HG03558 (cell line): ENCODE measurements at regions not wholly inside any gene's neighbourhood (a gene's known extent, or its start where the extent isn't known, plus 50 kb on each side); places are given as distances from the start of the nearest gene placed in this dataset.
"Not testable (repeated sequence)": the region's sequence is repeated elsewhere in the genome, so short reads cannot be mapped to it uniquely, and the experiment has no call there.

Experiments used
- ATAC-seq: cut with Tn5 transposase; IDR thresholded peaks from one replicate; pipeline ENCODE4 v1.9.1; 2021; ENCODE audit warnings: moderate number of reproducible peaks; ENCODE audit not compliant: unreplicated experiment; ENCODE audit errors: extremely low read depth

DNA sequence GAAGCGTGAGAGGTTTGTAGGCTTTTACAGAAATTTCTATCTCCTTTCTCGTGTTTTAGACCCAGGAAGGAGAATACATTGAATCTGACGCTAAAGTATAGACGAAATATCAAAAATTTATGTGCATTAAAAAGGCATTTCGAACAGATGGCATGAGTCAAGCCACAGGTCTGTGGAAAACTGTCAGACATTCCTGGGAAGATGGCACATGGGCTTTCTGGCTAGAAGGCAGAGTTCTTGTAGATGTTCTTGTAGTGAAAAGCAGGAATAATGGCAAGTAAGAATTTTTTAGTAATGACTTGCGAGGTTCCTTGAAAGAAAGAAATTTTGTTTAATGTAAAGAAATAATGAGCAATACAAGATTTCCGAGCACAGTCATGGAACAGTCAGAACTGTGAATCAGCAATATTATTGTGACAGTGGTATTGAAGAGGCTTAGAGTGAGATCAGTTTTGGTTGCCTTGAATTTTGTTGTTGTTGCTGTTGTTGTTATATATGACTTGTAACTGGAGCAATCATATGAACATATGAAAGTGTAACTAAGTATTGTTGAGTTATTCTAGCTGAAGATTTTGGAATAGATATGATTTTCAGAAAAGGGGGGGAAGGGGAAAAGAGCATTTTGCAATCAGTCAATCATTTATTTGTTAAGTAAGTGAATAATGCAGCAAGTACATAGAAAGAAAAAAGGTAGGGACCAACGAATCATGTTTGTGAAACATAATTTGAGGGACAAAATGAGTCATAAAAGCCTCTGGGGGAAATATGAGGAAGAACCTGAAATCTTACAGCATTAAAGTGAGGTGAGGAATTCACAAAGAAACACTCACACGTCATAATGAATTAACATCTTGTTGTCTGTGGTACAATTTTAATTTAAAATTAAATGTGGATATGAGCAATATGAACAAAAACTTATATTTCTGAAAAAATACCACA, 339.0 kb upstream of the CTNND2 start:
- no peak for ATAC-seq

DNA sequence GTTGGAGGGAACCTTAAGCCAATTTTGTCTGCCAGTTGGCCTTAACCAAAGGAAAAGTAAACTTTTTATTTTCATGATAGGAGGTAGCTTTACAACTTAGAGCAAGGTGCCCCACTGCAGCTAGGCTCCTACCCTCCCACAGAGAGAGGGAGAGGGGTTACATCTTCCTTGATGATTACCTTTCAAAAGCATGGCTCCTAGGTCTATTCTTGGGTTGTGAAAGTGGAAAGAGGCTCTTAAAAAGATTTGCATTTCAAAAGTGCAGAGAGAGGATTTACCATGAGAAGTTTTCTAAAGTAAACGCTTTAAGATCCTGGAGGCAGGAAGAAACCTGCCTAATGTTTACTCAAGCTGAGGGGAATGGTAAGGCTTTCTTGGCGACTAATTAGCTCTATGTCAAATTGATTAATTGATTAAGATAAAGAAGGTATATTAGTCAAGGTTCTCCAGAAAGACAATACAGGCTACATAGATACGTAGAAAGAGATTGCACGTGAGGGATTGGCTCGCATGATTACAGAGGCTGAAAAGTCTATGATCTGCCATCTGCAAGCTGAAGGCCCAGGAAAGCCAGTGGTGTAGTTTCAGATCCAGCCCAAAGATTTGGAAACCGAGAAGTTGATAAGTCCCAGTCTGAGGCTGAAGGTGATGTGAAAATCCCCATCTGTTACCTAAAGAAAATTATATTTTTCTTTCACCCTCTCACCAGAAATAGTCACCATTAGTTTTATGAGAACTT, 333.8 kb upstream of the CTNND2 start:
- ATAC-seq = no peak

DNA sequence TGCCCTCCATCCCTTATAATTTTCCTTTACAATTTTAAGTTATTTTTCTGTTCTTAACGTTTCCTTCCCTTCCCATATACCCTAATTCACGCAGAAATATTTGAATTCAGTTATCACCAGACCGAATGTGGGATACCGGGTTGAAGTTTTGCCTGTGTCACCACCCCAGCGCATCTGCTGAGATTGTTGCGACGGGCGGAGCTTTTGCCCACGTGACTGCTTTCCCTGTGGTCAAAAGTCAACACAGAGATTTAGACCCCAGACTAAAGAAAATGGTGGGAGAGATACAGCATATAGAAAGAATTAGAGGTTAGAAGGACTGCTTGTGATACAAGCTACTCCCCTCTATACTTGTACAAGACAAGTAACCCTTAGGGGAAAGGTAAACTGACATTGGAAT, 326.4 kb upstream of the CTNND2 start:
- no peak for ATAC-seq

DNA sequence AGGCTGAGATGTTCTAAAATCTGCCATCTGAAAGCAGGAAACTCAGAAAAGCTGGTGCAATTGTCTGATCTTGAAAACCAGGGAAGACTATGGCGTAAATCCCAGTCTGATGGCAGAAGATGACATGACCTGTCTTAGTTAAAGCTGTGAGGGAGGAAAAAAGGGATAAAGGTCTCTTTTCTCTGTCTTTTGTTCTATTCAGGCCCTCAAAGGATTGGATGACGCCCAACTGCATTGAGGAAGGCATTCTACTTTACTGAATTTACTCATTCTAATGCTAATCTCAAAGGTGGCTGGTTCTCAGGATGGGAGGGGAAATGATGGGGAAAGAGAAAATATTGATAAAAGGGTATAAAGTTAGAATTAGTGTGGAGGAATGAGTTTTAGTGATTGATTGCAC, 312.8 kb upstream of the CTNND2 start:
- ATAC-seq = no peak

DNA sequence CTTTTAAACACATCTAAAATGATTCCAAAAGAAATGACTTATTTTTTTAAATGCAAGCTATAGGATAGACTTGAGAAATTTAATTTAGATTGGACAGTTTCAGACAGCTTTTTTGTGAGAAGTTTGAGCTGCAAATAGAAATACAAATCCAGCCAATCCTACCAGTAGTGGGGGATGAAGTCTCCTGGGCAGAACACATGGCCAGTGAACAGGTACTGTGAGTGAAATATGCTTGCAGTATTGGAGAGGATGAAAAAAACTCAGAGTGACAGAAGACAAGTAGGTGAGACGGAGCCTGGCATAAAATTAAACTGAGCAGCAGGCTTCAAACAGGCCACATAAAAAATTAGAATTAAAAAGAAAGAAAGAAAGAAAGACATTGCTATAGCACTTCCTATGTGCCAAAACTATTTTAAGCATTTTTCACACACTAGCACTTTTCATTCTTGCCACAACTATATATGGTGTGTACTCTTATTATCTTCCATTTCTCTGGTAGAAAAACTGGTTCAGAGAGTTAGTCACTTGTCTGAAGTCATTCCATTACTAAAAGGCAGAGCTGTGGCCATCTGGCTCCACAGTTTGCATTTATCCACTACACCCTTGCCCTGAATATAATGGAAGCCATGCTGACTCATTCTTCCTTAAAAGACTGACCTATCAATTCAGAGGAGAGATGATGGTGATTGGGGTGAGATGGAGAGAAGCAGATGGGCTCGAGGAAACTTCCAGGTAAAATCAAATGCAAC, 310.2 kb upstream of the CTNND2 start:
- ATAC-seq = no peak

DNA sequence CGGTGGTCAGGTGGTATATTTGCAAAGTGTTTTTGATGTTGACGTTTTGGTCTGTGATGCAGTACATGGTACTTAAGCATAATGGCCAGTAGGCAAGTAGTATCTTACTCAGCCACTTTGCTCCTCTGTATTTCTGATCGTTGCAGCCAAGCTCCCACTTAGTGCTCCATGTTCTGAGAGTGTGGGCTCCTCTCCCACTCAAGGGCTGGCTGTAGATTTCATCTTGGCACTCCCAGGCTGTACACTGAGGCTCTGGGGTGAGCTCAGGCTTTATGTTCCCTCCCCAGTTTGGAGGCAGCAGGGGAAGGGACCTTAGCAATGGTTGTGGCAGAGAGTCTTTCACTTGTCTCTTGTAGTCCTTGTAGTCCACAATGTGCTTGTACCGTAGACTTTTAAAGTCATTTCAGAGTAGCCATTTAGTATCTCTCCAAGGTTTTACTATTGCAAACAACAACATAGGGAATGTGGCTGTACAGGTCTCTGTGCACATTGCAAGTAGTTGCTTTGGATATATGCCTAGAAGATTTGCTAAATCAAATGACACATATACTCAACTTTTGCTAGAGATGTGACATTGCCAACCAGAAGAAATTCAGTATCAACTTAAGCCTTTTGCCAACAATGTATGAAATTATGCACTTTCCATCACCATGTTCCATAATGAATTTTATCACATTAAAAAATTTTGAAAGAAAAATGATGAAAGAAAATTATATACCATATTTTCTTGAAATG, 304.3 kb upstream of the CTNND2 start:
- no peak for ATAC-seq

DNA sequence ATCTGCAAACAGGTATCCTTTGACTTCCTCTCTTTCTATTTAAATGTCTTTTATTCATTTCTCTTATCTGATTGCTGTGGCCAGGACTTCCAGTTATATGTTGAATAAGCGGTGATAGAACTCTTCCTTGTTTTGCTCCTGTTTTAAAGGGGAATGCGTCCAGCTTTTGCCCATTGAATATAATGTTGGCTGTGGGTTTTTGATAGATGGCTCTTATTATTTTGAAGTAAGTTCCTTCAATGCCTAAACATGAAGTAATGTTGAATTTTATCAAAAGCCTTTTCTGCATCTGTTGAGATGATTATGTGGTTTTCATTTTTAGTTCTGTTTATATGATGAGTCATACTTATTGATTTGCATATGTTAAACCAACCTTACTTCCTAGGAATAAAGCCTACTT, 300.5 kb upstream of the CTNND2 start:
- no peak for ATAC-seq

DNA sequence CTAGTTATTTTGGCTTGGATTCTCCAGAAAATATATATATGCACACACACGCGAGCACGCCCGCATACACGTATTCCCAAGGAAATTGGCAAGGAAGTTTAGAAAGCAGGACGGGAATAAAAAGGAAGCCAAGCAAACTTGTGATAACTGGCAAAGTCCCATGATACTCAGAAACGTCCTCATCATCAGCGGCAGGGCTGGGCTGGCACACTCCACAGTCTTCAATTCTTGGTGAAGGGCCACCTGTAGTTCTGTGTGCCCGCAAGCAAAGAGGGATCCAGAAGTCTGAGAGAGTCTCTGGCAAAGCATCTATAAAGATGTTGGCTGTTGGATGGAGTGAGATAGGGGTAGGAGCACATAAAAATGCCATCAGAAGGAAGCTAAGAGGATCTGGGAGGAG, 289.3 kb upstream of the CTNND2 start:
- no peak for ATAC-seq

DNA sequence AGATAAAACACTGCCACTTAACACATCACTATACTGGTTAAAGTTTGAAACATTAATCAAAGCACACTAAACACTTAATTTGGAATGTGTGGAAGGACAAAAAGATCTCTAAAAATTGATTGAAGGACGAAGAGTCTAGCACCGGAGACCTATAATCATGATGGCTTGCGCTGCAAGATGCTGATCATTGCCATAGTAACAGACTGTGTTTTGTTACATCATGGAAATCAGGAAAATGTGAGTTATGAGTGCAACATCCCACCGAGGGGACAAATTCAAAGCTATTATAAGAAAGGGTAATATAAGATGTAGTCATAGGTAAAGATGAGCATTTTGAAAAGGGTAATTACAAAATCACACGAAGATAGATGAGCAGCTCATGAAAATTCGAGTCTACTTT, 278.8 kb upstream of the CTNND2 start:
- ATAC-seq = no peak

DNA sequence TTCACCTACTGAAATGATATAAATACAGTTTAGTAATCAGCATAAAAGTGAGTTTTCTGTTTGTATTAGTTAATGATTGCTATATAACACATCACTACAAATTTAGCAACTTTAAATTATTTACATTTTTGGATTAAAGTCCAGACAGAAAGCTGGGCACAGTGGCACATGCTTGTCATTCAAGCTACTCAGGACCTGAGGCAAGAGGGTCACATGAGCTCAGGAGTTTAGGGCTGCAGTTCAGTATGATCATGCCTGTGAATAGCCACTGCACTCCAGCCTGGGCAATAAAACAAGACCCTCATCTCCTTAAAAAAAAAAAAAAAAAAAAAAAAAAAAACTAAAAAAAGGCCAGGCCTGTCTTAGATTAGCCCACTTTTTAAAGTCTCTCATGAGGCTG, 273.6 kb upstream of the CTNND2 start:
- ATAC-seq = no peak

DNA sequence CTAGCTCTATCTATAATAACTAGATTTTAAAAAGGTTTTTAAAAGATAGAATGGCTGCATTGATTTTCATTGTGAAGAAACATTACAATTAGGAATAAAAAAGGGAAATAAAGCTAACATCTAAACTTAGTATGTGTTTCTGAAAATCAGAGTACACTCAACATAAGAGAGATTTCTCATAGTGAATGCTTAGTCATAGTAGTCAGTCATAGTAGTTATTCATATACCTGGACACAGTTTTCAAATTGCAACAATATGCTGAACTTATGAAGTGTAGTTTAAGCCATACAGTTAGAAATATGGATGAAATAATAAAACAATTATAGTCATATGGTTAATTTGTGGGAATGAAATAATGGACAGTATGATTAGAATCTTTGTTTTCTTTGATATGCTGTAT, 273.0 kb upstream of the CTNND2 start:
- ATAC-seq = no peak

DNA sequence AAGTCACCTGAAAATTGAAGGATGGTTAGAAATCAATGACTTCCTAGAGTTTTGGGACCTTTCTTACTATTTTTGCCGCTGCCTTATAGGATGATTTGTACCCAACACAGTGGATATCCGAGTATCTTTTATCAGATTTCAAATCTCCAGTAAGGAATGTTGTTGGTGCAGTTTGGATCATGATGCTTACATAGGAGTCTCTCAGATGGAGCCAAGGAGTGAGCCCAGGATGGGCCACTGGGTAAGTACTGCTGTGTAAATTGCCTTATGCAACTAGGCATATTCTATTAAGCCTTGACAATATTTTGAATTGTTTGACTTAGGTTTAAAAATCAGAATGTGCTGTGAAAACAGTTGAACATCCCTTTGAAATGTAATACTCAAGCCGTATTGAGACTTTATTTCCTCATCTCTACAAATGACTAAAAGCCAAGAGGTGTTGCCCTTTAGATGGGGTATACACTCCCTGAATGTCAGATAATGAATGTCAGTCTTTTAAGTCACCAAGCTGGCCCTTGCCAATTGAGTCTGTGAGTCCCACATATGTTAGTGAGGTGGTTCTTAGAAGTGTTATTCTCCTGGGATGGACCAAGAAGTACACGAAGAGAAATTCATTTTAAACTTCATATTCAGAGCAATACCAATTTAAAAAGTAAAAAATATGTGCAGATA, 271.8 kb upstream of the CTNND2 start:
- no peak for ATAC-seq

DNA sequence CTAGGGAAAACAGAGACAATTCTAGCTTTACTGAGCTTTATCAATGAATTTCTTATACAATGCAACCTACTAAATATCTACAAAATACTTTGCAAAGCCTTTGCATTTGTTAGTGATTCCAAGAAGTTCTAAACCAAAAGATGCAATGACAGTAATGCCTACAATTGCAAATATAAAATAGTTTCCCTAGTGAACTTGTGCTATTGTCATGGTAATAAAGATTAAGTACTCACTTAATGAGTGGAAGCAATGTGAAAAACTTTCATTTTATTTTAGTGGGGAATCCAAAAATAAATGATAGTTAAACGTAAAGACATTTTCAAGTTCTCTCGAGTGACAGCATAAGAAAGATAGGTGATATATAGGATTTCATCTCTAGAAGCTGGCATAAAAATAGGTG, 270.5 kb upstream of the CTNND2 start:
- no peak for ATAC-seq

DNA sequence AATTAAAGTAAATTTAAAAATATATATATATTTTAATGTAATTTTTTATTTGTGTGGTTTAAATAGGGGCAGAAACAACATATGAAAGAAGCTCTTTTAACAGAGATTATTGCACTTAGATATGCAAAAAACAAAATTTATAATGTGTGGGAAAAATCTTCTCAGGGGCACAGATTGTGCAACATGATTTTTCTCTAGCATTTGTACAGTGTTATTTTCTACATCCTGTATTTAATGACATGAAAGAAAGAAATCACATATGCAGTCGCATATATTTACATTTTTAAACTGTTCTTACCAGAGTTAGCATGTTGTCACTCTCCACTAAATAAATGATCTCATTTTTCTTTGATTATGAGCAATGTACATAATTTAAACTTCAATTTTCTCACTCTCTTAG, 265.3 kb upstream of the CTNND2 start:
- no peak for ATAC-seq

DNA sequence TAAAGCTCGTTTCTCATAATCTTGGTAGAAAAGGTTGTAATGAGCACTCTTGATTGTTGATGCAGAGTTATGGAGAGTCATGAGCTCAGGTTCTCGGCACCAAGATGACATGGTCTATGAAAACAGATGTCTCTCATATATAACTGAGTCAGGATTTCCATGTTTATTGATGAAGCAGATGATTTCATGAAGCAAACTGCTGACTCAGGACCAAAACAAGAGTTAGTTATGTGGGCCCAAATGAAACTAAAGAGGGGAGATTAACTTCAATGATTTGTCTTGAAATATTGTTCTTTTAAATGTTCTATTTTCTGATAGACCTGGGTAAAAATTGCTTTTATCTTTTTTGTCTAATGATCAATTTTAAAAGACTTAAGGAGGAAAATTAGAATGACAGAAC, 258.6 kb upstream of the CTNND2 start:
- no peak for ATAC-seq

DNA sequence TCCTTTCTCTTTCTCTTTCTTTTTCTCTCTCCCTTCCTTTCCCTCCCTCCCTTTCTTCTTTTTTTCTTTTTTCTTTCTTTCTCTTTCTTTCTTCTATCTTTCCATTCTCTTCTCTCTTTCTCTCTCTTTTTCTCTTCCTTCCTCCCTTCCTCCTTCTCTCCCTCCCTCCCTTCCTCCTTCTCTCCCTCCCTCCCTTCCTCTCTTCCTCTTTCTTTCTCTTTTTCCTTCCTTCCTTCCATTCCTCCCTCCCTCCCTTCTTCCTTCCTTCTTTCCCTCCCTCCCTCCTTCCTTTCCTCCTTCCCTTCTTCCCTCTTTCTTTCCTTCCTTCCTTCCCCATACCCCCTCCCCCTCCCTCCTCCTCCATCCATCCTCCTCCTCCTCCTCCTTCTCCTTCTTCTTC, 243.3 kb upstream of the CTNND2 start:
- no peak for ATAC-seq

DNA sequence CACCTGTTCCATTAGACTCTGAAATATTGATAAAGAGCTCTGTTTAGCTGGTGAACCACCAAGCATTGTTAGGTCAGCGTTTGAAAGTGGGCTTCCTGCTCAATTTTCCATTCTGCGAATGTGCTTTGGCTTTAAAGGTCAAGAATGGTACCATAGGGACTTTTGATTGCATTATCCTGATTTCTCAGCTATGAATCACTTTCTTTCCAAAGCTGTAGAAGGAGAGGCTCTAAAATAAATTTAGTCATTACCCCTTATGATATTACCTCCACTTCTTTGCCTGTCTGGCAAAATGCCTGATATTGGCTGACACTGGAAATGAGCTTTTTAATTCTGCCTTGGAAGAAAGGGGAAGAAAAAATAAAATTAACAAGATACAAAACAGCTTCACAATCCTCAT, 237.2 kb upstream of the CTNND2 start:
- no peak for ATAC-seq

DNA sequence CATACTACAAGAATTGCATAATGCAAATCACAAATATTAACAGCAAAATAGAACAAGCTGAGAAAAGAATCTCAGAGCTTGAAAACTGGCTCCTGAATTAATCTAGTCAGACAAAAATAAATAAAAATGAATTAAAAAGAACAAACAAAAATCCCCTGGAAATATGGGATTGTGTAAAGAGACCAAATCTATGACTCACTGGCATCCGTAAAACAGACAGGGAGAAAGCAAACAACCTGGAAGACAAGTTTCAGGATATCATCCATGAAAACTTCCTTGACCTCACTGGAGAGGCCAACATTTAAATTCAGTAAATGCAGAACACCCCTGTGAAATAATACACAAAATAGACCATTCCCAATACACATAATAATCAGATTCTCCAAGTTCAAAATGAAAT, 229.3 kb upstream of the CTNND2 start:
- ATAC-seq = no peak

DNA sequence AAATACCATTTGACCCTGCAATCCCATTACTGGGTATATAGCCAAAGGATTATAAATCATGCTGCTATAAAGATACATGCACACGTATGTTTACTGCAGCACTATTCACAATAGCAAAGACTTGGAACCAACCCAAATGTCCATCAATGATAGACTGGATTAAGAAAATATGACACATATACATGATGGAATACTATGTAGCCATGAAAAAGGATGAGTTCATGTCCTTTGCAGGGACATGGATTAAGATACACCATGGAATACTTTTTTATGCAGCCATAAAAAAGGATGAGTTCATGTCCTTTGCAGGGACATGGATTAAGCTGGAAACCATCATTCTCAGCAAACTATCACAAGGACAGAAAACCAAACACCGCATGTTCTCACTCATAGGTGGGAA, 226.8 kb upstream of the CTNND2 start:
- not testable (repeated sequence) for ATAC-seq

DNA sequence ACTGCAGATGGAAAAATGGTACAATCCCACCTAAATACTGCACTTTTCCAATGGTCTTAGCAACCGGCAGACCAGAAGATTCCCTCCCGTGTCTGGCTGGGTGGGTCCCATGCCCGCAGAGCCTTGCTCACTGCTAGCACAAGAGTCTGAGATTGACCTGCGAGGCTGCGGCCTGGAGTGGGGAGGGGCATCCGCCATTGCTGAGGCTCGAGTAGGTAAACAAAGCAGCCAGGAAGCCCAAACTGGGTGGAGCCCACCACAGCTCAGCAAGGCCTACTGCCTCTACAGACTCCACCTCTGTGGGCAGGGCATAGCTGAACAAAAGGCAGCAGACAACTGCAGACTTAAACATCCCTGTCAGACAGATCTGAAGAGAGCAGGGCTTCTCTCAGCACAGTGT, 221.6 kb upstream of the CTNND2 start:
- no peak for ATAC-seq
